ENCODE measurements at regions not wholly inside any gene's neighbourhood (a gene's known extent, or its start where the extent isn't known, plus 50 kb on each side); places are given as distances from the start of the nearest gene placed in this dataset.

- no peak overlapping the region for H3K27ac Mint-ChIP-seq
- POLR2A ChIA-PET, result no interaction called here
- CTCF ChIA-PET, result no interaction called here
- ATAC-seq (ENCODE audit: low read depth), result no peak
- peaks cover 8% of the 10 kb centered on the region for H3K4me1 Mint-ChIP-seq
- no peak overlapping the region for H3K4me3 Mint-ChIP-seq
- TF ChIP-seq, protein P1, sequence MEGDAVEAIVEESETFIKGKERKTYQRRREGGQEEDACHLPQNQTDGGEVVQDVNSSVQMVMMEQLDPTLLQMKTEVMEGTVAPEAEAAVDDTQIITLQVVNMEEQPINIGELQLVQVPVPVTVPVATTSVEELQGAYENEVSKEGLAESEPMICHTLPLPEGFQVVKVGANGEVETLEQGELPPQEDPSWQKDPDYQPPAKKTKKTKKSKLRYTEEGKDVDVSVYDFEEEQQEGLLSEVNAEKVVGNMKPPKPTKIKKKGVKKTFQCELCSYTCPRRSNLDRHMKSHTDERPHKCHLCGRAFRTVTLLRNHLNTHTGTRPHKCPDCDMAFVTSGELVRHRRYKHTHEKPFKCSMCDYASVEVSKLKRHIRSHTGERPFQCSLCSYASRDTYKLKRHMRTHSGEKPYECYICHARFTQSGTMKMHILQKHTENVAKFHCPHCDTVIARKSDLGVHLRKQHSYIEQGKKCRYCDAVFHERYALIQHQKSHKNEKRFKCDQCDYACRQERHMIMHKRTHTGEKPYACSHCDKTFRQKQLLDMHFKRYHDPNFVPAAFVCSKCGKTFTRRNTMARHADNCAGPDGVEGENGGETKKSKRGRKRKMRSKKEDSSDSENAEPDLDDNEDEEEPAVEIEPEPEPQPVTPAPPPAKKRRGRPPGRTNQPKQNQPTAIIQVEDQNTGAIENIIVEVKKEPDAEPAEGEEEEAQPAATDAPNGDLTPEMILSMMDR (IDR thresholded peaks at IDR 0.05), result no peak
- intact Hi-C loops (cut with micrococcal nuclease), result no loop called here
- H3K9me3 Mint-ChIP-seq, result no peaks in the 10 kb centered on the region
- no peaks in the 10 kb centered on the region for H3K36me3 Mint-ChIP-seq (ENCODE audit: low read depth)
- peaks cover 3% of the 10 kb centered on the region for H3K27me3 Mint-ChIP-seq
- no peak for DNase-seq
Measured at GRCh38 chr5:96566833-96567587, 95.2 kb upstream of the CAST start.

- TF ChIP-seq, protein P1 (IDR thresholded peaks at IDR 0.05), result no peak
- peaks cover 8% of the 10 kb centered on the region for H3K4me1 Mint-ChIP-seq
- H3K4me3 Mint-ChIP-seq, result no peak overlapping the region
- no peak overlapping the region for H3K27ac Mint-ChIP-seq
- POLR2A ChIA-PET, result no interaction called here
- CTCF ChIA-PET, result no interaction called here
- intact Hi-C loops (cut with micrococcal nuclease), result no loop called here
- ATAC-seq (ENCODE audit: low read depth), result no peak
- peaks cover 6% of the 10 kb centered on the region for H3K27me3 Mint-ChIP-seq
- no peak for DNase-seq
- H3K9me3 Mint-ChIP-seq, result no peaks in the 10 kb centered on the region
- H3K36me3 Mint-ChIP-seq (ENCODE audit: low read depth), result no peaks in the 10 kb centered on the region
Measured at GRCh38 chr5:96569332-96569731, 92.8 kb upstream of the CAST start.

- no peaks in the 10 kb centered on the region for H3K36me3 Mint-ChIP-seq (ENCODE audit: low read depth)
- ATAC-seq (ENCODE audit: low read depth) (no peak), DNase-seq (no peak)
- no peak overlapping the region for H3K4me3 Mint-ChIP-seq
- H3K9me3 Mint-ChIP-seq, result no peaks in the 10 kb centered on the region
- peaks cover 8% of the 10 kb centered on the region for H3K4me1 Mint-ChIP-seq
- CTCF ChIA-PET, result no interaction called here
- POLR2A ChIA-PET, result no interaction called here
- H3K27me3 Mint-ChIP-seq, result peaks cover 6% of the 10 kb centered on the region
- TF ChIP-seq, protein P1 (IDR thresholded peaks at IDR 0.05), result no peak
- intact Hi-C loops (cut with micrococcal nuclease), result no loop called here
- no peak overlapping the region for H3K27ac Mint-ChIP-seq
Measured at GRCh38 chr5:96569770-96570169, 92.4 kb upstream of the CAST start.

- no peak overlapping the region for H3K4me3 Mint-ChIP-seq
- H3K27me3 Mint-ChIP-seq, result peaks cover 3% of the 10 kb centered on the region
- DNase-seq, result no peak
- POLR2A ChIA-PET, result no interaction called here
- ATAC-seq (ENCODE audit: low read depth), result no peak
- intact Hi-C loops (cut with micrococcal nuclease), result no loop called here
- CTCF ChIA-PET, result interaction anchor here (0.6 kb wide), 1 partner anchor 27 kb away, joined by 3 read pairs; no protein-coding TSS in a partner anchor
- H3K36me3 Mint-ChIP-seq (ENCODE audit: low read depth), result no peaks in the 10 kb centered on the region
- no peaks in the 10 kb centered on the region for H3K9me3 Mint-ChIP-seq
- H3K27ac Mint-ChIP-seq, result no peak overlapping the region
- TF ChIP-seq, protein P1 (IDR thresholded peaks at IDR 0.05), result no peak
- H3K4me1 Mint-ChIP-seq, result no peaks in the 10 kb centered on the region
Measured at GRCh38 chr5:96572864-96573512, 89.2 kb upstream of the CAST start.

- TF ChIP-seq, protein P1 (IDR thresholded peaks at IDR 0.05), result no peak
- Mint-ChIP-seq H3K36me3 (ENCODE audit: low read depth) (no peaks in the 10 kb centered on the region), H3K4me3 (no peak overlapping the region), H3K27me3 (peaks cover 5% of the 10 kb centered on the region), H3K4me1 (no peaks in the 10 kb centered on the region), H3K27ac (no peak overlapping the region), H3K9me3 (no peaks in the 10 kb centered on the region)
- ChIA-PET POLR2A (no interaction called here), CTCF (no interaction called here)
- no peak for ATAC-seq (ENCODE audit: low read depth)
- intact Hi-C loops (cut with micrococcal nuclease), result no loop called here
- DNase-seq, result no peak
Measured at GRCh38 chr5:96573513-96573894, 88.7 kb upstream of the CAST start.

Measured in activated B cell treated with CpG ODN at 0.5 μM for 24 hours (primary cell).